HG03025 (cell line): ENCODE measurements at regions not wholly inside any gene's neighbourhood (a gene's known extent, or its start where the extent isn't known, plus 50 kb on each side); places are given as distances from the start of the nearest gene placed in this dataset.
A peak's percentile ranks its signal among the peaks of the same experiment; 100 is the strongest.

ENCODE experiments used
- ATAC-seq: cut with Tn5 transposase; IDR thresholded peaks from one replicate; pipeline ENCODE4 v1.9.1; 2021; ENCODE audit warnings: mild to moderate bottlenecking, moderate library complexity; ENCODE audit not compliant: unreplicated experiment, low FRiP score

DNA sequence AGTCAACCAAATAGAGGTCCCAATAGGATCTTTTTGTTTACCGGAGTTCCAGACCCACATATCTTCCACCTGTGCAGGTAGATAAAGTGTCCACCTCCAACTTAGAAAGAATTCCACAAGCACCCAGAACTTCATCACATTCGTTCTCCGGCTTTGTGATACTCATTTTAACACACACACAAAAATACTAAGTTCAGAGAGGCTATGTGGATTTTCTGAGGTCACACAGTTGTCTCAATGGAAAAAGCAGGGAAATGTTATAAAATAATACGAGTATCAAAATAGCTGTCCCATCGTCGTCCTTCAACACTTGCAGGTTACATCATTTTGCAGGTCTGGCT, 137.5 kb downstream of the TMCO5A start:
- no peak for ATAC-seq

GRCh38 chr15:38072348-38073177, 138.1 kb downstream of the TMCO5A start:
- peak; percentile 48 for ATAC-seq

DNA sequence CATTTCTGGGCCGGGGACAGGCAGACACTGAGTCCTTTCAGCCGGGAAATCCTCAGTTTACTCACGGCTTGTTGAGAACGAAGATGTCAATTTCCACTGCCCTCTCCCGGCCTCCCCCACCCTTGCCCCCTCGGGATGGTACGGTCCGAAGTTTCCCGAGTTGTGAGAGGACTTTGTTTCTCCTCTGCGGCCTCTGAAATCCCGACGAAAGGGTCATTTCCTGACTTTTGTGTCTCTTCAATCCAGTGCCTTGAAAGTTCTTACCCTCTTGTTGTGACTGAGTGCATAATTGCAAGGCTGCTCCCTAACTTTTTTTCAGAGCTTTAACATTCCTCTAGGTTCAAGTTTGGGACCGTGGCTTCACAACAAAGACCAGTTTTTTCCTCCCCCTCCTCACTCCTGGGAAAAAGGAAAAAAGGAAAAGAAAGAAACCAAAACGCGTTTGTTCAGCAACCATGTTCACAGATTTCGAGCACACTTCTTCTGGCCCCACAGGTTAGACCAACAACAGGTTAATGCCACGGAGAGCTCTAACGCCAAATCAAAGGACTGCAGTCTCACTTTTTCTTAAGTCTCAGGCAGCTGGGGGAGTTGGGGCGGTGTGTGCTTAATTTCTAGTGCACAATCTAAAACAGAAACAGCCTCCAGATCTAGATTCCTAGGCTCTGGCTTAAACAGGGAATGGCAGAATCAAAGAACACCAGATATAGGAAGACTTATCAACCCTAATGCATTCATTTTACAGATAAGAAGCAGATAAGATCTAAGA, 138.9 kb downstream of the TMCO5A start:
- no peak for ATAC-seq

GRCh38 chr15:38074029-38074428, 139.6 kb downstream of the TMCO5A start:
- no peak for ATAC-seq

DNA sequence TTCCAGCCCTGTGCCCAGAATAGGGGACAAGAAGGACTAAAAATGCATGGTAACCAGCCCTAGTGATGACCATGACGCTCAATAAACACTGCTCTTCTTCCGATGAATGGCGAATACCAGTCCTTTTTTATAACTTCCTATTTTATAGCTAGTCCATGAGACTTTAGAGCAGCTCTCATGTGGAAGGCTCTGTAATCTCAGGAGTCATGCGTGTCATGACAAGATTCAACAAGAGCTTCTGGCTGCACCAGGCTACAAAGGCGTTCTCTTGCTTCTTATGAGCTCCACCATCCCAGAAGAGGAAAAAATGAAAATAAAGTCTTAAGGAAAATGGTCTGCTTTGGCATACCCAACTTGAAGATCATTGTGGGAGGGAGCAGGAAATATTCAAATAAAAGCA, 141.0 kb downstream of the TMCO5A start:
- ATAC-seq: no peak

GRCh38 chr15:38076786-38077185, 142.3 kb downstream of the TMCO5A start:
- no peak for ATAC-seq

- no peak for ATAC-seq
These were observed 144.8 kb downstream of the TMCO5A start for GRCh38 chr15:38079236-38079635.

DNA sequence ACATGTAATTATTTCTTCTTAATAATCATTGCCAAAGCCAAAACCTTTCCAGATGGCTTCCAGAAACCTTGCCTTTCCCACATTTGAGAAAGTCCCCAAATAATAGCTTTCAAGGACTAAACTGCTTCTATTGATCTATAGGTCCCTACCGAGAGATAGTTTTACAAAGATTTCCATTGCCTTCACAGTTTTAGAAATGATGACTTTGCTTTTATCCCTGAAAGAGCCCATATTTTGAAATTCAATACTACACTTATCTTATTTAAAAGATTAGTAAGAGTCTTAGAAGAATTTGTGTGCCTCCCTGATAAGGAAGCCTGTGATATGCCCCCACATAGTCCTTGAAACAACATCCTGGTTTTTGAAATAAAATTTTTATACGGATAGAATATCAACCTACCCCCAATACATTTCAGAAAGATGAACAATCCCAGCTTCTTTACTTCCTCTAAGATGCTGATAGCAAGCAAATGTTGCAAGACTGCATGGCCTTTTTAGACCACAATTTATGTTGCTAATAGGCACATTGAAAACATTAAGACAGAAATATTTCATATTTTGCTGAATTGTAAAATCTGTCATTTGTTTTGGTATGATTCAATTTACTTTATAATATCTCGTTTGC, 146.3 kb downstream of the TMCO5A start:
- ATAC-seq: no peak

- peak; percentile 45 for ATAC-seq
These were observed 149.8 kb downstream of the TMCO5A start for GRCh38 chr15:38084289-38084688.

DNA sequence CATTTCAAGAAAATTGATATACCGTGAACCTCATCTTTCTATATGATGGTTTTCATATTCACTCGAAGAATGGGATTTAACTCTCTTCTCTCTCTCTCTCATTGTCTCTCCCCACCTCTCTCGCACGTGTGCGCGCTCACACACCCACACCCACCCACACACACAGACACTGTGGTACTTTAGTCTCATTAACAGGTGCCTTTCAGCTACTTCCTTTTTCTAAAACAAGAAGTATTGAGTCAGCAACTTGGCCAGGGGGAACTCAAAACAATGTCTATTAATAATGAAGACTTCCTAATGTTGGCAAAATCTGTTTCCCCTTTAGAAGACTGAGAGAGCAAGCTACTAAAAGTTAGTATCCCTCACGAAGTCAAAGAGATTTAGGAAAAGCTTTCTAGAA, 150.7 kb downstream of the TMCO5A start:
- ATAC-seq: peak; percentile 82

- ATAC-seq: peak; percentile 51
These were observed 151.6 kb downstream of the TMCO5A start for GRCh38 chr15:38085931-38086568.

GRCh38 chr15:38086611-38087010, 152.2 kb downstream of the TMCO5A start:
- no peak for ATAC-seq

DNA sequence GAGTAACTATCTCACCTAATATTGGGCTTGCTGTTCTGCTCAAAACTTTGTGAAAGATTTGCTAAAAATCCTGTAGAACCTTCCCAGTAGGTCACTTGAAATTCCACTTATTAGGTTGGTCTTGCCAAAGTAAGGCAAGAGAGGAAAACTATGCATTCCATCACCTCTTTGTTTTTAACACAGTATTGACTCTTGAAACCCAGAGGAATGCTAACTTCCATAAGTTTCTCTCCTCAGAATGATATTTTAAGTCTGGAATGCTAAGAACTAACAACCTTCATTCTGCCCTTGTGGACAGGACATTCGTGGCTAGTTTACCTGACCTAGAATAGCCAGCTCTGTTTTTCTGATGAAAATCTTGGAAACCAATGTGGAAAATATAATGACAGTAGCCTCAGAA, 154.5 kb downstream of the TMCO5A start:
- no peak for ATAC-seq

GRCh38 chr15:38090223-38090622, 155.8 kb downstream of the TMCO5A start:
- no peak for ATAC-seq

- ATAC-seq: no peak
These were observed 156.2 kb downstream of the TMCO5A start for GRCh38 chr15:38090678-38091077.

GRCh38 chr15:38091078-38091645, 156.7 kb downstream of the TMCO5A start:
- ATAC-seq: no peak

DNA sequence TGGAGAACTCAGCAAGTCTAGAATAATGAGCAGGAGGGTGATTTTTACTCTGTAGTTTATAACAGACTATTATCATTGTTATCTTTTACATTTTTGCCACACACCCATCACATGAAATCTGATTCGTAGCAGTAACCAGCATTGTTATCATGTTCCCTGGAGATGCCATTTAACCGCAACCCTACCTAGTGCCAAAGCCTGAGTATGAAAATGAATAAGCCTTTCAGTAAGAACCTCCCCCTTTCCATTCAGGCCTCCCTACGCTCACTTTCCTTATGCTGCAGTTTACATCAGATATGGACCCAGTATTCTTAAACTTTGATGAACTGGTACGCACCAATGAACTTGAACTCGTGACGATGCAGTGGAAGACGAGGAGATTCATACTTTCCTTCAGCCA, 158.7 kb upstream of the SPRED1 start:
- ATAC-seq: no peak

DNA sequence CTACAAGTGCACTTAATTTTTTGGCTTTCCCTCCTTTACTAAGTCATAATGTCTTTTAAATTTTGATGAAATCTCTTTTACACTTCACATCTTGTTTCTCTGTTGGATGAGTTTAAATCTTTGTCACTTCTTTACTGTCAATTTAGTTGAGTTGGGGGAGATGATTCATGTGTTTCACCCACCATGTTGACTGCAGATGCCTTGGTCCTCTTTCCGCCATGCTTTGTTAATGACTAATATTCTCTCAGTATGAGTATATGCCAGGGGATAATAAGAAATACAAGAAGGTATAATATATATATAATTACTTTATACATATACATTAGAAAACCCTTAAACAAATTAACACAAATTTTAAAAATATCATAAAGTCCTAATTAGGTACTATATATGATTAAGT, 149.7 kb upstream of the SPRED1 start:
- ATAC-seq: no peak

- no peak for ATAC-seq
These were observed 149.1 kb upstream of the SPRED1 start for GRCh38 chr15:38103564-38103963.

- no peak for ATAC-seq
These were observed 141.6 kb upstream of the SPRED1 start for GRCh38 chr15:38111070-38111469.

DNA sequence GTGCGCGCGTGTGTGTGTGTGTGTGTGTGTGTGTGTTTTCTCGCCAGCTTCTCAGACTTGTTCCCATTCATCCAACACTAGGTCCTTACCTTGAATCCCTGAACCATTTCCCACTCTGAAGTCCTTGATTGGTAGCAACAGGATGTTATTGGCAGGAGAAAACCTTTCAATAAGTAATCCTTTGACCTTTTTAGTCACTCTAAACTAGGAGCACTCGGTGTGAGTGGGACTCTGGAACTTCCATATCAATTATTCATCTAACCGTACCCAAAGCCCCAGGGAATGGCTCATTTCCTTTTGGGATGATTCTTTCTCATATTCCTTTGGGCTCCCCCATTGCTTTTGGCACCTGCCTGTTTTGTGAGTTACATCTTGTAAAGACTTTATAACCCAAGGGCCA, 140.2 kb upstream of the SPRED1 start:
- no peak for ATAC-seq
